WERI-Rb-1 (cell line): ENCODE measurements at regions not wholly inside any gene's neighbourhood (a gene's known extent, or its start where the extent isn't known, plus 50 kb on each side); places are given as distances from the start of the nearest gene placed in this dataset.

Experiments used
- DNase-seq: peaks from one replicate; pipeline ENCODE4 v3.0.0-alpha.2; 2020
- H3K27ac ChIP-seq: fragments of 250-450 bp; sonication (Bioruptor Pico); 2 replicates; pipeline ENCODE4 v1.5.1; 2020; ENCODE audit warnings: mild to moderate bottlenecking, moderate library complexity
- H3K27me3 ChIP-seq: fragments of 250-450 bp; sonication (Bioruptor Pico); 2 replicates; pipeline ENCODE4 v1.5.1; 2021; ENCODE audit warnings: mild to moderate bottlenecking, low read depth, moderate library complexity; ENCODE audit not compliant: insufficient read depth, severe bottlenecking
- H3K36me3 ChIP-seq: fragments of 250-450 bp; sonication (Bioruptor Pico); 2 replicates; pipeline ENCODE4 v1.5.1; 2020; ENCODE audit warnings: mild to moderate bottlenecking, moderate library complexity
- H3K4me3 ChIP-seq: 2 replicates; pipeline ENCODE4 v1.5.1; 2011; ENCODE audit warnings: low read depth, mild to moderate bottlenecking, control low read depth, low read length
- H3K9me3 ChIP-seq: fragments of 250-450 bp; sonication (Bioruptor Pico); 2 replicates; pipeline ENCODE4 v1.5.1; 2021; ENCODE audit warnings: mild to moderate bottlenecking, moderate library complexity; ENCODE audit not compliant: severe bottlenecking
- CTCF ChIP-seq: IDR thresholded peaks from 2 replicates; pipeline ENCODE4 v1.5.1; 2011; ENCODE audit warnings: low read depth, mild to moderate bottlenecking, control low read depth, inconsistent platforms, low read length

GRCh38 chr3:194080436-194080835 is 55.5 kb upstream of the HES1 start:
- DNase-seq, result no peak
- Histone ChIP-seq H3K27me3 (no peaks in the 10 kb centered on the region), H3K27ac (no peak overlapping the region), H3K36me3 (no peaks in the 10 kb centered on the region), H3K4me3 (no peak overlapping the region), H3K9me3 (no peaks in the 10 kb centered on the region)
- no peak for TF ChIP-seq CTCF

GRCh38 chr3:194080913-194081800 is 54.8 kb upstream of the HES1 start:
- no peak for TF ChIP-seq CTCF
- Histone ChIP-seq H3K36me3 (no peaks in the 10 kb centered on the region), H3K4me3 (no peak overlapping the region), H3K27me3 (no peaks in the 10 kb centered on the region), H3K27ac (no peak overlapping the region), H3K9me3 (no peaks in the 10 kb centered on the region)
- DNase-seq, result no peak

GRCh38 chr3:194081826-194082225 is 54.1 kb upstream of the HES1 start:
- no peaks in the 10 kb centered on the region for H3K27me3 ChIP-seq
- no peak for TF ChIP-seq CTCF
- H3K36me3 ChIP-seq, result no peaks in the 10 kb centered on the region
- no peak overlapping the region for H3K27ac ChIP-seq
- no peaks in the 10 kb centered on the region for H3K9me3 ChIP-seq
- no peak for DNase-seq
- no peak overlapping the region for H3K4me3 ChIP-seq

DNA sequence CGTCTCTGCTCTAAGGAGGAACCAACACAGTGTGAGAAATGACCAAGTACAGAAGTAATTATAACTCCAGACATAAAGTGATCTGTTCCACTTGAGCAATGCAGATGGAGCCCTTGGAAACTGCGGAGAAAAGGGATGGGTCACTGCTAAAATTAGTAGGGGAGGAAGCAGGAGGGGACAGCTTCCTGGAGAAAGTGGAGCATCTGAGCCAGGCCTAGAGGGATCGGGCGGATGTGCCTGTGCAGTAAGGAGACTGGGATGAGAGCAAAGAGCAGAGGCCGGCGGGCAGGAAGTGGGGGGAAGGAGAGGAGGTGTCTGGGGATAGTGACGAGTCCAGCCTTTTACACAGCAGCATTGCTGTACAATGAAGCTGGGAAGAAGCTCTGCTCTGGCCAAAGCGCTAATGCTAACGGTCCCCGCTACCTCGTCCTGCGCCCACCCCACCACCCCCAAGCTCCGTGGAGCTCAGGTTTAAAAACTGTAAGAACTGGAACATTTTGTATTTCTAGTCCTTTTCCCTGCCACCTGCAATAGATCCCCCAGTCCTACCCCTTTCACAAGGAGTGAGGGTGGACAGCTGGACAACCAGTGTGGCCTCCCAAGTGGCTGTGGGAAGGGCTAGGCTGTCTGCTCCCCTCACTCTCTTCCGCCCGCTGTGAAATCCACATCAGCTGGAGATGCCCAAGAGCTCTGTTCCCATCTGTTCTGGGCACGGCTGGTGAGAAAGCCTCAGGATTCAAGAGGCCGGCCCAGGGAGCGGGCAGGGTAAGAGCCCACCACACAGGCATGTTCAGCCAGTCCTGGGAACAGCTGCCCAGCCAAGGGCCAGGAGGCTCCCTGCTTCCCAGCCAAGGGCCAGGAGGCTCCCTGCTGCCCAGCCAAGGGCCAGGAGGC is 53.0 kb upstream of the HES1 start:
- H3K27me3 ChIP-seq, result no peaks in the 10 kb centered on the region
- DNase-seq, result no peak
- H3K36me3 ChIP-seq, result no peaks in the 10 kb centered on the region
- H3K27ac ChIP-seq, result no peak overlapping the region
- TF ChIP-seq CTCF, result no peak
- H3K4me3 ChIP-seq, result no peak overlapping the region
- no peaks in the 10 kb centered on the region for H3K9me3 ChIP-seq

DNA sequence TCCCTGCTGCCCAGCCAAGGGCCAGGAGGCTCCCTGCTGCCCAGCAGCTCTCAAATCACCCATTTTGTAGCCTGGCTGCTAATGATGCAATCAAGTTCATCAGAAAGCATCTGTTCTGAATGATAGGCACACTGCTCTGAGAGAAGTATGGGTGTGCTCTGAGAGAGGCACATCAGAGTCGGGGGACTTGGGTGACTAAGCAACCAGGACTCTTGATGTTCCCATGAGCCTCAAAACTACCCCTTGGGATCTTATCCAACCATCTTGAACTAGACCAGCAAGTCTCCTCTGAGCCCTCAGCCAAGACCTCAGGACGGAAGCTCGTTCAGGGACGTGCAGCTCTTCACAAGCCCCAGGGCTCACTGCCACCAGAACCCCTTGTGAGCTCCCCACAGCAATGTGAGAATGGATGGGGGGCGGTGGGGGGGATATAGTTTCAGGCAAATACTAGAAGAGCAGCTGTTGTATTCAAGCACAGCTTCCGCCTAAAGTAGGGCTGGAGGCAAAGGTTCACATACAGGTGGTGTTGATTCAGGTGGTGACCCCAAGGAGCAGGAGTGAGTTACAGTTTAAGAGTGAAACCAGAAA is 52.2 kb upstream of the HES1 start:
- Histone ChIP-seq H3K27ac (no peak overlapping the region), H3K36me3 (no peaks in the 10 kb centered on the region), H3K27me3 (no peaks in the 10 kb centered on the region), H3K9me3 (no peaks in the 10 kb centered on the region), H3K4me3 (no peak overlapping the region)
- TF ChIP-seq CTCF, result no peak
- no peak for DNase-seq
